Psoas muscle (tissue), 7 donors: ENCODE measurements at regions not wholly inside any gene's neighbourhood (a gene's known extent, or its start where the extent isn't known, plus 50 kb on each side); places are given as distances from the start of the nearest gene placed in this dataset.

ENCODE experiments used
- ATAC-seq, 4 donors: fragments of 200-7000 bp; cut with Tn5 transposase; one replicate each; pipeline ENCODE4 v1.9.1; 2020; ENCODE audit warnings: moderate library complexity in 3 of 4, mild to moderate bottlenecking in 2 of 4
- DNase-seq, 2 donors: peaks; one replicate each; pipeline ENCODE4 v3.0.0-alpha.2; 2020
- H3K27ac ChIP-seq: fragments of 200-600 bp; one replicate; pipeline ENCODE4 v1.8.0; 2022
- H3K27me3 ChIP-seq, 3 donors: fragments of 200-600 bp in 1 of 3; one replicate each; pipeline versions ENCODE4 v1.6.1 to v1.8.0; 2013 to 2022; ENCODE audit warnings: low read length in 2 of 3, mild to moderate bottlenecking in 2 of 3, moderate library complexity in 1 of 3; ENCODE audit not compliant: insufficient read depth in 3 of 3
- H3K36me3 ChIP-seq, 2 donors: fragments of 200-600 bp in 1 of 2; one replicate each; pipeline versions ENCODE4 v1.6.1 to v1.8.0; 2013 to 2022; ENCODE audit warnings: low read depth in 1 of 2, mild to moderate bottlenecking in 1 of 2, moderate library complexity in 1 of 2; ENCODE audit not compliant: insufficient read depth in 1 of 2
- H3K4me1 ChIP-seq: fragments of 200-600 bp; one replicate; pipeline ENCODE4 v1.8.0; 2022
- H3K4me3 ChIP-seq: fragments of 200-600 bp; one replicate; pipeline ENCODE4 v1.8.0; 2022; ENCODE audit warnings: mild to moderate bottlenecking
- H3K9me3 ChIP-seq: fragments of 200-600 bp; one replicate; pipeline ENCODE4 v1.8.0; 2022
- CTCF ChIP-seq: fragments of 200-600 bp; IDR thresholded peaks from one replicate; pipeline ENCODE4 v1.8.0; 2022; ENCODE audit warnings: antibody characterized with exemption
- WGBS, 3 donors: extraction: QIAGEN DNeasy Blood & Tissue Kit; methylation state at CpG; one replicate each; pipeline versions ENCODE4 v1.1.6 to v1.1.7; 2013; 5-methylcytosine and 5-hydroxymethylcytosine counted together
- intact Hi-C, 2 donors: fragments of 100-400 bp; cut with DNase I; formaldehyde crosslinking; loops; one replicate each; pipeline versions ENCODE4 v1.11.0 to v1.14.2; 2022
- donor health status: healthy with polysubstance abuse.
- donor health status: DM: no; HTN: no; CAD: no; lungs with moderate emphysema.
- donor health status: Bipolar disorder and iron deficiency.
- donor health status: healthy.
- donor health status: DM: yes; HTN: yes; CAD: no.
- donor health status: DM: no; HTN: no; CAD: no.
- donor health status: DM: yes; HTN: yes; CAD: no.

- no peak overlapping the region for H3K27ac ChIP-seq
- intact Hi-C loops, result no loop called here
- H3K36me3 ChIP-seq, result no peaks in the 10 kb centered on the region
- no peaks in the 10 kb centered on the region for H3K9me3 ChIP-seq
- H3K4me3 ChIP-seq, result no peak overlapping the region
- DNase-seq (peak in 1 of 2 donors; percentile 44), ATAC-seq (no peak)
- H3K27me3 ChIP-seq, result peaks cover 0 to 63% (median 23%) of the 10 kb centered on the region in 3 donors
- WGBS, 3 donors, result 32 to 42% (median 33%) methylated on average over 36 to 39 of the region's 39 CpGs
- no peaks in the 10 kb centered on the region for H3K4me1 ChIP-seq
- no peak for TF ChIP-seq CTCF
Observed at GRCh38 chr7:1321411-1322239, 89.0 kb downstream of the UNCX start.

DNA sequence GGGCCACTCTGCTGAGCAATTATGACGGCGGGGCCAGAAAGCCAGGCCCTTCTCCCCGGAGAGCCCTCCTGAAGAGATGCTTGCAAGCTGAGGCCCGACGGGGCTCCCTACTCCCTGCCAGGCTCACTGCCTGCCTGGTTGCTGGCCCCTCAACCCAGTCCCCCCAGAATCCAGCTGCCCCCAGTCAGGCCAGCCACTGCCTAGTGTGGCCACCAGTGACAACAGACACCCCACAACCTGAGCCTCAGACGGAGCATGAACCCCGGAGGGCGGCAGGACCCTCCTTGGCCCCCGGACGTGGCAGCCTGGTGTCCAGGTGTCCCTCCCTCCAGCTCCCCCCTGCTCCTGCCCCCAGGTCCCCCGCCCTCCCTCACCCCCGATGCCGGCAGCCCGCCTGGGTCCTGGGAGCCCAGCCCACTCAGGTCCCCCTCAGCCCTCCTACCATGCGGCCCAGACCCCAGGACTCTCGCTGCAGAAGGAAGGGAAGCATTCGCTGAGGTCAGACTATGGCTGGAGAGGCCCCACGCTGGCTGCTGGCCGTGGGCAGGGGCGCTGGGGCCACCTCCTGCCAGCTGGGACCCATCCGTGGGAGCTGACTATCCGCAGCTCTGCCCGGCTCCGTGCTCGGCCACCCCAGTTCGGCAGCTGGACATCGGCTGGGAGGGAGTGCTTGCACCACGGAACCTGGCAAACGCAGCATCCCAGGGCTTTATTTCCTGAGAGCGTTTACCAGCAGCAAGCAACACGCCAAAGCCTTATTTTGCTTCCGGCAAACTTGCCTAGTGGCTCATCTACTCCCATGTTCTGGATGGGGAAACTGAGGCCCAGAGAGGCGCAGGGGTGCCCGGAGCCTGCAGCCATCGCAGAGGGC is 89.8 kb downstream of the UNCX start:
- H3K27ac ChIP-seq, result no peak overlapping the region
- H3K36me3 ChIP-seq, result no peaks in the 10 kb centered on the region
- no peak for TF ChIP-seq CTCF
- ATAC-seq (no peak), DNase-seq (no peak)
- no peak overlapping the region for H3K4me3 ChIP-seq
- 40 to 45% (median 40%) methylated on average over 26 to 35 of the region's 35 CpGs for WGBS, 3 donors
- no peaks in the 10 kb centered on the region for H3K9me3 ChIP-seq
- no peaks in the 10 kb centered on the region for H3K4me1 ChIP-seq
- intact Hi-C loops, result no loop called here
- peaks cover 0 to 65% (median 23%) of the 10 kb centered on the region in 3 donors for H3K27me3 ChIP-seq

GRCh38 chr7:1323178-1324027 is 90.7 kb downstream of the UNCX start:
- Histone ChIP-seq H3K4me1 (no peaks in the 10 kb centered on the region), H3K9me3 (no peaks in the 10 kb centered on the region), H3K27me3 (peaks cover 0 to 65% (median 23%) of the 10 kb centered on the region in 3 donors), H3K27ac (no peak overlapping the region), H3K4me3 (no peak overlapping the region), H3K36me3 (no peaks in the 10 kb centered on the region)
- DNase-seq (peak; percentile 5 to 45), ATAC-seq (no peak)
- intact Hi-C loops, result no loop called here
- no peak for TF ChIP-seq CTCF
- 35 to 40% (median 35%) methylated on average over 62 to 63 of the region's 63 CpGs for WGBS, 3 donors

- Histone ChIP-seq H3K36me3 (no peaks in the 10 kb centered on the region), H3K9me3 (no peaks in the 10 kb centered on the region), H3K4me3 (no peak overlapping the region), H3K27me3 (peaks cover 0 to 67% (median 19%) of the 10 kb centered on the region in 3 donors), H3K4me1 (no peaks in the 10 kb centered on the region), H3K27ac (no peak overlapping the region)
- no peak for DNase-seq
- intact Hi-C loops, result no loop called here
- 75 to 83% (median 79%) methylated on average over 30 of the region's 30 CpGs for WGBS, 3 donors
- no peak for TF ChIP-seq CTCF
- no peak for ATAC-seq
Observed at GRCh38 chr7:1324028-1324900, 91.6 kb downstream of the UNCX start.
